ENCODE measurements at regions not wholly inside any gene's neighbourhood (a gene's known extent, or its start where the extent isn't known, plus 50 kb on each side); places are given as distances from the start of the nearest gene placed in this dataset.

GRCh38 chr14:48456051-48456450, 780.6 kb upstream of the MDGA2 start:
- in situ Hi-C loops (cut with HindIII; ENCODE audit: low sequenced_read_pairs): no loop called here
- DNase-seq (ENCODE audit: low read depth): no peak
- TF ChIP-seq CTCF (IDR thresholded peaks at IDR 0.05; ENCODE audit: low read depth, low read length, missing control alignments): no peak
- H3K4me3 ChIP-seq (ENCODE audit: low read depth, low read length): no peak overlapping the region

- no peak for DNase-seq (ENCODE audit: low read depth)
- no peak for TF ChIP-seq CTCF (IDR thresholded peaks at IDR 0.05; ENCODE audit: low read depth, low read length, missing control alignments)
- in situ Hi-C loops (cut with HindIII; ENCODE audit: low sequenced_read_pairs): no loop called here
- no peak overlapping the region for H3K4me3 ChIP-seq (ENCODE audit: low read depth, low read length)
Observed at GRCh38 chr14:48454887-48455286, 779.5 kb upstream of the MDGA2 start.

- no peak for DNase-seq (ENCODE audit: low read depth)
- in situ Hi-C loops (cut with HindIII; ENCODE audit: low sequenced_read_pairs): no loop called here
- H3K4me3 ChIP-seq (ENCODE audit: low read depth, low read length): no peak overlapping the region
- no peak for TF ChIP-seq CTCF (IDR thresholded peaks at IDR 0.05; ENCODE audit: low read depth, low read length, missing control alignments)
Observed at GRCh38 chr14:48452437-48452995, 777.1 kb upstream of the MDGA2 start.

- no peak for DNase-seq (ENCODE audit: low read depth)
- no peak for TF ChIP-seq CTCF (IDR thresholded peaks at IDR 0.05; ENCODE audit: low read depth, low read length, missing control alignments)
- no peak overlapping the region for H3K4me3 ChIP-seq (ENCODE audit: low read depth, low read length)
- in situ Hi-C loops (cut with HindIII; ENCODE audit: low sequenced_read_pairs): no loop called here
Observed at GRCh38 chr14:48435221-48435620, 759.8 kb upstream of the MDGA2 start.

- TF ChIP-seq CTCF (IDR thresholded peaks at IDR 0.05; ENCODE audit: low read depth, low read length, missing control alignments): no peak
Observed at GRCh38 chr14:48430805-48431204, 755.4 kb upstream of the MDGA2 start.

GRCh38 chr14:48429512-48429911, 754.1 kb upstream of the MDGA2 start:
- no peak for TF ChIP-seq CTCF (IDR thresholded peaks at IDR 0.05; ENCODE audit: low read depth, low read length, missing control alignments)
- in situ Hi-C loops (cut with HindIII; ENCODE audit: low sequenced_read_pairs): no loop called here
- H3K4me3 ChIP-seq (ENCODE audit: low read depth, low read length): no peak overlapping the region
- DNase-seq (ENCODE audit: low read depth): no peak

More at GRCh38 chr14:48430805-48431204, 755.4 kb upstream of the MDGA2 start:
- H3K4me3 ChIP-seq (ENCODE audit: low read depth, low read length): no peak overlapping the region
- no peak for DNase-seq (ENCODE audit: low read depth)
- in situ Hi-C loops (cut with HindIII; ENCODE audit: low sequenced_read_pairs): no loop called here

All from astrocyte of the cerebellum (primary cell).